Ovary (tissue), 7 donors: ENCODE measurements at regions not wholly inside any gene's neighbourhood (a gene's known extent, or its start where the extent isn't known, plus 50 kb on each side); places are given as distances from the start of the nearest gene placed in this dataset.

Source experiments
- DNase-seq, 5 donors: peaks; one replicate each; pipeline ENCODE4 v3.0.0-alpha.2; 2019 to 2020
- H3K27ac ChIP-seq, 2 donors: fragments of 200-600 bp; one replicate each; pipeline versions ENCODE4 v1.5.1 to v1.8.0; 2019 to 2022
- H3K27me3 ChIP-seq: fragments of 200-600 bp; one replicate; pipeline ENCODE4 v1.8.0; 2022
- H3K36me3 ChIP-seq: fragments of 200-600 bp; sonication (generic); one replicate; pipeline ENCODE4 v1.5.1; 2019
- H3K4me1 ChIP-seq: one replicate; pipeline ENCODE4 v1.8.1; 2013; ENCODE audit warnings: mild to moderate bottlenecking, moderate library complexity; ENCODE audit not compliant: insufficient read depth
- H3K4me3 ChIP-seq: fragments of 200-600 bp; sonication (generic); one replicate; pipeline ENCODE4 v1.5.1; 2017
- H3K9me3 ChIP-seq, 2 donors: fragments of 200-600 bp in 1 of 2; sonication (generic) in 1 of 2; one replicate each; pipeline versions ENCODE4 v1.5.1 to v1.8.1; 2013 to 2019; ENCODE audit warnings: mild to moderate bottlenecking in 1 of 2, moderate library complexity in 1 of 2
- EP300 ChIP-seq: sonication (generic); formaldehyde crosslinking; IDR thresholded peaks from one replicate; pipeline ENCODE4 v1.6.1; 2017; ENCODE audit warnings: antibody characterized with exemption
- POLR2A ChIP-seq: fragments of 450-650 bp; IDR thresholded peaks from one replicate; pipeline ENCODE4 v1.6.1; 2017; ENCODE audit warnings: antibody characterized with exemption, mild to moderate bottlenecking, moderate library complexity
- WGBS, 3 donors: extraction: QIAGEN DNeasy Blood & Tissue Kit in 1 of 3; methylation state at CpG; one replicate each; pipeline versions ENCODE4 v1.1.5 to v1.1.7; 2013 to 2017; 5-methylcytosine and 5-hydroxymethylcytosine counted together
- intact Hi-C, 4 donors: fragments of 100-400 bp; cut with DNase I; formaldehyde crosslinking; loops; one replicate each; pipeline versions ENCODE4 v1.11.0 to v1.15.1; 2022 to 2023
- TF ChIP-seq, protein P1 (sequence below), 3 donors: fragments of 450-650 bp in 2 of 3; fragments of 200-600 bp in 1 of 3; IDR thresholded peaks; one replicate each; pipeline versions ENCODE4 v1.5.1 to v1.8.0; 2016 to 2022; ENCODE audit warnings: antibody characterized with exemption in 3 of 3, mild to moderate bottlenecking in 1 of 3
- donor health status: DM: no; HTN: no; CAD: no; lungs with moderate emphysema.
- donor health status: DM: no; HTN: no; CAD: no.
- donor health status: Bipolar disorder and iron deficiency.
- donor health status: DM: no; HTN: no; CAD: no.
- donor health status: DM: yes; HTN: yes; CAD: no.

DNA sequence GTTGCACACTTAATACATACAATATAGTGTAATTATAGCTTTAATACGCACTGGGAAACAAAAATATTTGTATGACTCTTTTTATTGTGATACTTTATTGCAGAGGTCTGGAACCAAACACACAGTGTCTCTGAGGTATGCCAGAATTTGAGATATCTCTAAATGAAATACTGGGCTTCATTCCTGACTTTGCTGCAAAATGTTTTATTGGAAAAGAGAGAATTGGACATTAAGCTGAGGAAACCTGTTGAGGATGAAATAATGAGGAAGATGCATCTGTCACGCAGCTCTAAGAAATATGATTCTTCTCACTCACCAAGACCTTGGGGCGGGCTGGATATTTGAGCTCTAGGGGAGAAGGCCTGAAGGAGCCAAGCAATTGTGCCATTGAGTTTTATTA lies 242.1 kb downstream of the CPE start:
- DNase-seq, result no peak
- no peaks in the 10 kb centered on the region for H3K4me1 ChIP-seq
- H3K27ac ChIP-seq, result no peak overlapping the region
- TF ChIP-seq, protein P1, sequence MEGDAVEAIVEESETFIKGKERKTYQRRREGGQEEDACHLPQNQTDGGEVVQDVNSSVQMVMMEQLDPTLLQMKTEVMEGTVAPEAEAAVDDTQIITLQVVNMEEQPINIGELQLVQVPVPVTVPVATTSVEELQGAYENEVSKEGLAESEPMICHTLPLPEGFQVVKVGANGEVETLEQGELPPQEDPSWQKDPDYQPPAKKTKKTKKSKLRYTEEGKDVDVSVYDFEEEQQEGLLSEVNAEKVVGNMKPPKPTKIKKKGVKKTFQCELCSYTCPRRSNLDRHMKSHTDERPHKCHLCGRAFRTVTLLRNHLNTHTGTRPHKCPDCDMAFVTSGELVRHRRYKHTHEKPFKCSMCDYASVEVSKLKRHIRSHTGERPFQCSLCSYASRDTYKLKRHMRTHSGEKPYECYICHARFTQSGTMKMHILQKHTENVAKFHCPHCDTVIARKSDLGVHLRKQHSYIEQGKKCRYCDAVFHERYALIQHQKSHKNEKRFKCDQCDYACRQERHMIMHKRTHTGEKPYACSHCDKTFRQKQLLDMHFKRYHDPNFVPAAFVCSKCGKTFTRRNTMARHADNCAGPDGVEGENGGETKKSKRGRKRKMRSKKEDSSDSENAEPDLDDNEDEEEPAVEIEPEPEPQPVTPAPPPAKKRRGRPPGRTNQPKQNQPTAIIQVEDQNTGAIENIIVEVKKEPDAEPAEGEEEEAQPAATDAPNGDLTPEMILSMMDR (IDR thresholded peaks at IDR 0.05), result no peak
- H3K4me3 ChIP-seq, result no peak overlapping the region
- H3K27me3 ChIP-seq, result no peaks in the 10 kb centered on the region
- no peaks in the 10 kb centered on the region for H3K36me3 ChIP-seq
- no peaks in the 10 kb centered on the region for H3K9me3 ChIP-seq
- 45 to 63% (median 62%) methylated on average over 3 of the region's 3 CpGs for WGBS, 3 donors
- intact Hi-C loops, result no loop called here

DNA sequence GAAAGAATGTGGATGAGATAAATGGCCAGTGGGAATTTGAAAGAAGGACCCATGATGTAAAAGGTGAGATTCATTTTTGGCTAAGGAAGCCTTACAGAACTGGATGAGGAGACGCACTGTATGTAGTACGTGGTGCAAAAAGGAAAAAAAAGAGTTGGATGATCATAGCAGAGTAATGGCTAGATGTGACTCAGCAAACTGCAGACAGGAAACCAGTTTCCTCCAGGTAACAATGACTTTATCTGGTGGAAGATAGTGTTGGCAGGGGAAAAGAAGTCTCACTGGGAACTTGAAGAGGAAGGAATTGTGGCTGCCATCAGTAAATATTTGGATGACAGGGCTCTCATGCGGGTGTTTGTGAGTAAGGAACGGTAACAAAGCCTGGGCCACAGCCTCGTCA lies 243.2 kb downstream of the CPE start:
- 77 to 82% (median 78%) methylated on average over 5 of the region's 5 CpGs for WGBS, 3 donors
- intact Hi-C loops, result no loop called here
- Histone ChIP-seq H3K27me3 (no peaks in the 10 kb centered on the region), H3K4me3 (no peak overlapping the region), H3K4me1 (no peaks in the 10 kb centered on the region), H3K27ac (no peak overlapping the region), H3K36me3 (no peaks in the 10 kb centered on the region), H3K9me3 (no peaks in the 10 kb centered on the region)
- no peak for TF ChIP-seq EP300
- no peak for TF ChIP-seq POLR2A
- TF ChIP-seq, protein P1 (IDR thresholded peaks at IDR 0.05), result no peak
- DNase-seq, result no peak

DNA sequence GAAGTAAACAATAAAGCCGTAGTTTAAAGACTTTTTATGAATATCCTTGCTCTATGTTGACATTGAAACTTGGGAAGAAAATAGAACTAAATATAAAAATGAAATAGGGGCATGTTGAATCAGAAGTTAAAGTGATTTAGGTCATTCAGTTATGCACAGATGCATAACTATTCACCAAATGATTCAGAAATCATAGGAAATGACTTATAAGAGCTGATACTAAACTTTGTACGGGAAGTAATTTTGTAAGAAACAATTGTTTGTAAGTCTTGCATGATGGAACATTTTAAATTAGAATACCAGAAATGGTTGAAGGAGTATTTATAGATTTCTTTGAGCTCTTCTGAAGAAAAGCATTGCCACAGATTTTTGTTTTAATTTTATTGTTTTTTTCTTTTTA lies 246.5 kb downstream of the CPE start:
- no peaks in the 10 kb centered on the region for H3K4me1 ChIP-seq
- no peaks in the 10 kb centered on the region for H3K27me3 ChIP-seq
- TF ChIP-seq POLR2A (no peak), EP300 (no peak)
- TF ChIP-seq, protein P1 (IDR thresholded peaks at IDR 0.05), result no peak
- H3K9me3 ChIP-seq, result no peaks in the 10 kb centered on the region
- no peak overlapping the region for H3K4me3 ChIP-seq
- H3K27ac ChIP-seq, result no peak overlapping the region
- H3K36me3 ChIP-seq, result no peaks in the 10 kb centered on the region
- WGBS, 3 donors, result 60 to 73% (median 64%) methylated on average over 2 of the region's 2 CpGs
- intact Hi-C loops, result no loop called here
- no peak for DNase-seq

DNA sequence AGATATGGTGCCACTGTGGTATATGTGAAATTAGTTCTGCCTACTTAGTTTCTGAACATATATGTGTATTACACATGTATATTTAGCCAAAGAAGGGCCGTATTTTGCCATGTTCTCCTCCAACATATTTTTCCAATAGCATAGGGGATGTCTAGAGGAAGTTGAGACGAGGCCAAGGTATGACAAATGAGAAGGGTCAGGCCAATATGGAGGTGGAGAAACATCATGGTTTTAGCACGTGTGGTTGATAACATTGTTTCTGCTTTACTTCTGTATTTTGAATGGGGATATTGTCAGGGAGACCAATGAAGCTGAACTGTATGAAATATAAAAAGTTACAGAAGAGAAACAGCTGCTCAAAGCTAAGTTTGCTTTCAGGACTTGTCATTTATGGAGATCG lies 246.7 kb upstream of the TLL1 start:
- Histone ChIP-seq H3K4me3 (no peak overlapping the region), H3K9me3 (no peaks in the 10 kb centered on the region), H3K4me1 (no peaks in the 10 kb centered on the region), H3K36me3 (no peaks in the 10 kb centered on the region), H3K27me3 (no peaks in the 10 kb centered on the region), H3K27ac (no peak overlapping the region)
- intact Hi-C loops, result no loop called here
- TF ChIP-seq EP300, result no peak
- TF ChIP-seq POLR2A, result no peak
- TF ChIP-seq, protein P1 (IDR thresholded peaks at IDR 0.05), result no peak
- no peak for DNase-seq
- WGBS, 3 donors, result 56 to 64% (median 56%) methylated on average over 4 of the region's 4 CpGs

DNA sequence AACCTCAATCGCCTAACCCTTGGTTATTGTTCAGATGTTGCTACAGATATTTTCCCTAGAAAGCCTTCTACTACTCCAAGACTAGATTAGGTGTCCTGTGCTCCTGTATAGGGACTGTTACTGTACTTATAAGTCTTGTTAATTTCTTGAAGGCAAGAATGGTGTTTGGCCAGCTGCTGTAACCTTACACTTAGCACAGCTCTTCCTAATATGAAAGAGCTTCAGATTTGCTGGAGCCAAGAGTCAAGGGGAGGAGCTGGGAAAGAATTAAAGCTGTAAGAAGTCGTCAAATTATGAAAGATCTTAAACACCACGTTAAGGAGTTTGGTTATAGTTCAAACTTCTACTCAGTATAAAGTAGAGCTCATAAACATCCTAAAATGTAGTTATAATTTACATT lies 245.9 kb upstream of the TLL1 start:
- H3K4me3 ChIP-seq, result no peak overlapping the region
- TF ChIP-seq POLR2A (no peak), EP300 (no peak)
- TF ChIP-seq, protein P1 (IDR thresholded peaks at IDR 0.05), result no peak
- H3K27me3 ChIP-seq, result no peaks in the 10 kb centered on the region
- H3K36me3 ChIP-seq, result no peaks in the 10 kb centered on the region
- no peak overlapping the region for H3K27ac ChIP-seq
- no peaks in the 10 kb centered on the region for H3K4me1 ChIP-seq
- no peak for DNase-seq
- WGBS, 3 donors, result 65 to 69% (median 65%) methylated on average over 3 of the region's 3 CpGs
- H3K9me3 ChIP-seq, result no peaks in the 10 kb centered on the region
- intact Hi-C loops, result no loop called here
